ENCODE measurements at regions not wholly inside any gene's neighbourhood (a gene's known extent, or its start where the extent isn't known, plus 50 kb on each side); places are given as distances from the start of the nearest gene placed in this dataset.

- TF ChIP-seq ISL1 (CRISPR knock-in tag; IDR thresholded peaks at IDR 0.05): no peak
- no peak for TF ChIP-seq PATZ1 (CRISPR knock-in tag; IDR thresholded peaks at IDR 0.05; ENCODE audit: borderline replicate concordance)
- no peak for TF ChIP-seq ZNF70 (CRISPR knock-in tag; IDR thresholded peaks at IDR 0.05)
- TF ChIP-seq ZFP3 (CRISPR knock-in tag; IDR thresholded peaks at IDR 0.05): no peak
- no peak for TF ChIP-seq PPARA (CRISPR knock-in tag; IDR thresholded peaks at IDR 0.05; ENCODE audit: borderline replicate concordance)
- TF ChIP-seq ESRRG (CRISPR knock-in tag; IDR thresholded peaks at IDR 0.05): no peak
- TF ChIP-seq OSR1 (CRISPR knock-in tag; IDR thresholded peaks at IDR 0.05): no peak
- TF ChIP-seq CREB5 (CRISPR knock-in tag; IDR thresholded peaks at IDR 0.05; ENCODE audit: low read depth): no peak
- TF ChIP-seq TCF4 (CRISPR knock-in tag; IDR thresholded peaks at IDR 0.05; ENCODE audit: borderline replicate concordance): no peak
These were observed 531.7 kb downstream of the ETS1 start for GRCh38 chr11:128055576-128056217.
